ENCODE measurements at regions not wholly inside any gene's neighbourhood (a gene's known extent, or its start where the extent isn't known, plus 50 kb on each side); places are given as distances from the start of the nearest gene placed in this dataset.

DNA sequence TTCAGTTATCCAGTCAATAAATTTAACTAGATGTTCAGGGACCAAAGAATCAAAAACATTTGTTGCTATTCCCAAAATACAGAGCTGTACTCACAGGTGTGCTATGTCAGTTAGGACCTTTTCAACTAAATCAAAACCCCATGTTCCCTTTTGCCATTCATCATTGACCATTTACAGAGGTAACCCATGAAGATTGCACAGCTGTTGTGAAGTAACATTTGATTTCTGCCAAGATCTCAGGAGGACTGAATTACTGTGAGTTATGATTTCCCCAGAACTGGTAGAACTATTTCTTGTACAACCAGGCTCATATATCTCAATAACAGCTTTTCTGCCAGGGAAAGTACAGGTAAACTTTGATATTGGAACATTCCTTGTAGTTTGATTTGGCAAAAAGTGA, 131.1 kb upstream of the FIBIN start:
- no peak for TF ChIP-seq POLR2A (IDR thresholded peaks at IDR 0.05)
- TF ChIP-seq, protein P1, sequence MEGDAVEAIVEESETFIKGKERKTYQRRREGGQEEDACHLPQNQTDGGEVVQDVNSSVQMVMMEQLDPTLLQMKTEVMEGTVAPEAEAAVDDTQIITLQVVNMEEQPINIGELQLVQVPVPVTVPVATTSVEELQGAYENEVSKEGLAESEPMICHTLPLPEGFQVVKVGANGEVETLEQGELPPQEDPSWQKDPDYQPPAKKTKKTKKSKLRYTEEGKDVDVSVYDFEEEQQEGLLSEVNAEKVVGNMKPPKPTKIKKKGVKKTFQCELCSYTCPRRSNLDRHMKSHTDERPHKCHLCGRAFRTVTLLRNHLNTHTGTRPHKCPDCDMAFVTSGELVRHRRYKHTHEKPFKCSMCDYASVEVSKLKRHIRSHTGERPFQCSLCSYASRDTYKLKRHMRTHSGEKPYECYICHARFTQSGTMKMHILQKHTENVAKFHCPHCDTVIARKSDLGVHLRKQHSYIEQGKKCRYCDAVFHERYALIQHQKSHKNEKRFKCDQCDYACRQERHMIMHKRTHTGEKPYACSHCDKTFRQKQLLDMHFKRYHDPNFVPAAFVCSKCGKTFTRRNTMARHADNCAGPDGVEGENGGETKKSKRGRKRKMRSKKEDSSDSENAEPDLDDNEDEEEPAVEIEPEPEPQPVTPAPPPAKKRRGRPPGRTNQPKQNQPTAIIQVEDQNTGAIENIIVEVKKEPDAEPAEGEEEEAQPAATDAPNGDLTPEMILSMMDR (IDR thresholded peaks at IDR 0.05), result no peak
- no peak for TF ChIP-seq EP300 (IDR thresholded peaks at IDR 0.05)
- TF ChIP-seq POLR2AphosphoS5 (IDR thresholded peaks at IDR 0.05), result no peak
